HG03432 (cell line): ENCODE measurements at regions not wholly inside any gene's neighbourhood (a gene's known extent, or its start where the extent isn't known, plus 50 kb on each side); places are given as distances from the start of the nearest gene placed in this dataset.
"Not testable (repeated sequence)": the region's sequence is repeated elsewhere in the genome, so short reads cannot be mapped to it uniquely, and the experiment has no call there.

Experiments
- ATAC-seq: cut with Tn5 transposase; IDR thresholded peaks from one replicate; pipeline ENCODE4 v1.9.1; 2021; ENCODE audit warnings: mild to moderate bottlenecking, moderate library complexity; ENCODE audit not compliant: unreplicated experiment

DNA sequence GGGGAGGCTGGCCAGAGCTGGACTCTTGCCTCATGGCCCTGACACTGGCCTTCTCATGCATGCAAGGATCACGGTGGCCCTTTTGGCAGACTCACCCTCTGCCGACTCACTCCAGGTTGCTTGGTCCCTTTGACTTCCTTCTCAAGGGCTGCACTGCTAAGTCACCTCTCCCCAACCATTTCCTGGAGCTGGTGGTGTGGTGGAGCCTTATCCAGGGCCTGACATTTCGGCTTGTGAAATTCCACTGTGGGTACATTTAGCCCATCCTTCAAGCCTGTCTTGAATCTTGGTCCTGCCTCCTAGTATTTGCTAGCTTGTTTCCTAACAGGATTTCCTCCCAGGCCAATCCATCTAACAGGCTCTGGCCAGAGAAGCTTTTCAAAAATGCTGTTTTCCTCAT lies 52.6 kb upstream of the JUN start:
- ATAC-seq = no peak

DNA sequence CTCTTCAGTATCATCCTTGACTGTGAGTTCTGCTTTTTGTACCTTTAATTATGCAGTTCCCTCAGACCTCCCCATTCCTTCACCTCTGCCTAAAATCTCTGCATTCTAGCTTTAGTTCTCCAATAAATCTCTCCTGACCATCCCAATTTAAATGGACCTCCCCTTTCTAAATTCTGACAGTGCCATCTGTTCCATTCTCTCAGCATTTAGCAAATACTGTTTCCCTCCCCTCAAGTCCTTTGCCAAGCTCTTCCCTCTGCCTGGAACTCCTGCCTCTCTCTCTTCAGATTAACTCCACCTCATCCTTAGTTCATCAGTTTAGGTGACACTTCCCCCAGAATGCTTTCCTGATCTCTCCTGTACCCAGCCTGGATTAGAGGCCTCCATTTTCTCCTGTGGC lies 54.0 kb upstream of the JUN start:
- no peak for ATAC-seq

DNA sequence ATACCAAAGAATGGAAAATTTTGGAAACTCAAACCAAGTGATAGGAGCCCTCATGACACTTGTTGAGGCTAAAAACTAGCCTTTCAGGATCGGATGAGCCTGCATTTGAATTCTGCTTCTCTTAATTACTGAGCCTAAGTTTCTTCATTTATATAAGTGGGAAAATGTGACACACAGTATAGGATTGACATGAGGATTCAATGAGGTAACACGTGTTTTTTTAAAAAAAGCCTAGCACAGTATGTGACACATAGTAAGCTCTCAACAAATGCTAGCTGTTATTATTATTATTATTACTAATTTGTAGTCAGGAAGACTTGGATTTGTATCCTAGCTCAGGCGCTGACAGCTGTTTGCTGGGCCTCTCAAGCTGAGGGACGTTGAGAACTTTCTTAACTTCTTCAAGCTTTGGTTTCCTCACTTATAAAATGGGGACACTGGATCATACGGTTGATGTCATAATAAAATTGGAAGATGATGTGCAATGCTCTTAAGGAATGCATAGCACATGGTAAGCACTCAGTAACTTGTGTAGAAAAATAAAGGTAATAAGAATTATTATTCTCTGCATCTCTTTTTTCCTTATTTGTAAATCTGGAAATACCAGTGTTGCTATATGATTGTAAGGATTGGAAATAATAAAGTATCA lies 55.4 kb upstream of the JUN start:
- ATAC-seq = no peak

DNA sequence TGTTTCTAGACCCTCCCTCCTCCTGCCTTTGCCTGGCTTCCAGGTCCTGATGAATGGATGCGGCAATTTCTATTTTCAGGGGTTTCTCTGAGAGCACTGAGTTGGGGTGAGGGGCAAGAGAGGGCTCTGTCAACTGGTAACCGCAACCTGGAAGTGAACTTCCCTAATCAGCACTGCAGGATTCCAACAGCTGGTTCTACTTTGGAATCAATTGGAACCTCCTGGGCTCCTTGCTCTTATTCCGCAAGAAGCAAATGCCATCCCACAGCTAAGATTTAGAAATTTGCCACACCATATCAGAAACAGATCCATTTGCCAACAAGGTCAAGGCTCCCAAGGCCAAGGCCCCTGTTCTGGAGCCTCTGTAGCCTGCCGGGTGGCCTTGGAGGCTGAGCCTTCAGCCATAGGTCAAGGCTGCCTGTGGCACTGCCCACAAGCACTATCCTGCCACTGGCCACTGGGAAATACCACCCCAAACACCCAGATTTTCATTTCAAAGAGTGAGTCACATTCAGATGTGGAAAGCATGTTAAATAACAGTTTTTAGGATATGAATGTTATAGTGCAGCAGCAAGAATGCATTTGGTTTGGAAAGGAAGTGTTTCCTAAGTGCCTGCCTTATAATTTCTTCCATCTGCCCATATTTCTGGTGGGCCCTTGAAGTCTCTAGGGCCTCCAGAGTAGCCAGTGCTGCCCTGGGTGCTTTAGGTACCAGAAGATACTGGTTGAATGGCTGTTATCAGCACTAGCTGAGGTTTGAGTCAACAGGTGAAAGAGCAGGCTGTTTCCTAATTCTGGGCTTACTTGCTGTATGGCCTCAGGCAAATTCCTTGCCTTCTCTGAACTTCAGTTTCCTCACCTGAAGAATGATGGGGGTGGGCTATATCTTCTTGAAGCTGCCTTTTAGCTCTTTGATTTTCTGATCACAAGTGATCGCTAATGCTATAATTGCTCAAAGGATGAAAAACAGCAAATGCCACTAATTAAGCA lies 56.3 kb upstream of the JUN start:
- no peak for ATAC-seq

DNA sequence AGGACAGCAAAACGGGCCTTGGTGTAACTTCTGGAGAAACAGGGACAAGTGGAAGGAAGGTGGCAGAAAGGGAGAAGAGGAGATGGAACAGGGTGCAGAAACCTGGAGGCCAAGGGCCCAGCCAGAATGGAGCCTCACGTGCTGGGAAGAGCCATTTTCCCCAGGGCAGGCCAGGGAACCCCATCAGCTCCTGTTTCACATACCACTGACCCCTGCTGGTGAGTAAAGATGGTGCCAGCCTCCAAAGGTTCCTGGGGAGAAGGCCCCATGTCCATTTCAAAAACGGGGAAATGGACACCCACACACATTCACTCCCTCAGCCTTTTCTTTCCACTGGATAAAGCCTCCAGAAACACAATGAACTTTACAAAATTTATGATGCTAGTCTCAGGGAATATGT lies 57.6 kb upstream of the JUN start:
- no peak for ATAC-seq

DNA sequence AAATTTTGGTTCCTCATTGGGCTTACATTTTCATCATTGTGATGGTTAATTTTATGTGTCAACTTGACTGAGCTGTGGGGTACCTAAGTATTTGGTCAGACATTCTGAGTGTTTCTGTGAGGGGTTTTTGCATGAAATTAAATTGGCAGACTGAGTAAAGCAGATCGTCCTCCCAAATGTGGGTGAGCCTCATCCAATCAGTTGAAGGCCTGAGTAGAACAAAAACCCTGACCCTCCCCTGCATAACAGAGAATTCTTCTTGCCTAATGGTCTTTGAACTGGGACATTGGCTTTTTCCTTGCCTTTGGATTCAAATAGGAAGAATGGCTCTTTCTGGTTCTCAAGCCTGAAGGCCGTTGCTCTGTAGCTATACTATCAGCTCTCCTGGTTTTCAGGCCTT lies 59.1 kb upstream of the JUN start:
- no peak for ATAC-seq

DNA sequence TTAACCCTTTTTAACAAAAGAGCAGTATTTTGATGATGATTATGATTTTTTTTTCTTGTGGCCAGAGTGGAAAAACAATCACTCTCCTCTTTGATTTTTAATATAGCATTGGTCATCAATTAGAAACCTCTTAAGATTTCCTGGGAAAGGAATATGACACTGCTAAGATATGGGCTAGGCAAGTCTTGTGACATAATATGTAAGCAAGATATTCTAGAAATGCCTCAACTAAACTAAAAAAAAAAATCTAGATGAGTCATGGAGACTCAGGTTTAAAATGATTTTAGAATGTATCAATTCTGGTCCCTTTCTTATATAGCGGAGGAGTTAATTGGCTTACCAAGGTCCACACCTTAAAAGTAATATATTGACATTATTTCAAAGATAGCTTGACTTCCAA lies 60.3 kb upstream of the JUN start:
- no peak for ATAC-seq

DNA sequence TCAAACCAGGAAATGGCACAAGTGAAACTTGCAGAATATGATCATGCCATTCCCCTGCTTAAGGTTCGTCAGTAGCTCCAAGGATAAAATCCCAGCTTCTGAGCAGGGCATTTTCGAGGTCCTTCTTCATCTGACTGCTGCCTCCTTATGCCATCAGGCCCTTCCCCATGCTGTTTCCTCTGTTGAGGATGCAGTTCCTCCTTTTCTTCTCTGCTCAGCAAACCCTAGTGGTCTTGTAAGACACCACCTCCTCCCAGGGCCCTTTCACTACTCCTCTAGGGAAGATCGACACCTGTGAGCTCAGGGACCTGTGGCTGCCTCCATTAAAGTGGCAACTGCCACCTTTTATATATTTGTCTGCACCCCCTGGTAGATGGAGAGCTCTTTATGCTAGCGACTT lies 62.1 kb upstream of the JUN start:
- ATAC-seq = no peak

DNA sequence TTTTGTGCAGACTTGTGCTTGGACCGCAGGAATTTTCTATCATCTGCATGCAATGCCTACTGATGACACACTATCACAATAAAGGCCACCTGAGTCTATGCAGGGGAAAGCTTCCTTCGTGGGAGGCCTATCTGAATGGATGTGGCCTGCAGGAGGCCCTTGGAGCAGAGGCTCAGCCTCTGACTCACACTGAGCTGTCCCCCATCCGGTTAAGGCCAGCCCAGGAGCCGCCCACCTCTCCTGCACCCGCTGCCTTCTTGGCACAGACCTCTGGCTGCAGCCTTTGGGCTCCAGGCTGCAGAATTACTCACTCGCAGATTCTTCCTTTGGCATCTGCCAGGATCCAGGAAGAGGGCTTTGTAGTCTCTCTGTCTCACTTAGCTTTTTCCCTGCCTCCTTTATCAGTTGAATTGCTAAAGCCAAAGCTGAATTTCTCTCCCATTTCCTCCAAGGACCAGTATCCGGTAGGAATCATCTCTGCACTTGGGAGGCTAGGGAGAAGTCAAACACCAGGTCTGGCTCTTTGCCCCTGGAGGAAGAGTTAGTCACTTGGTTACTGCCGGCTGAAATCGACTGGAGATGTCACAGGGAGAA lies 65.1 kb upstream of the JUN start:
- ATAC-seq = no peak

DNA sequence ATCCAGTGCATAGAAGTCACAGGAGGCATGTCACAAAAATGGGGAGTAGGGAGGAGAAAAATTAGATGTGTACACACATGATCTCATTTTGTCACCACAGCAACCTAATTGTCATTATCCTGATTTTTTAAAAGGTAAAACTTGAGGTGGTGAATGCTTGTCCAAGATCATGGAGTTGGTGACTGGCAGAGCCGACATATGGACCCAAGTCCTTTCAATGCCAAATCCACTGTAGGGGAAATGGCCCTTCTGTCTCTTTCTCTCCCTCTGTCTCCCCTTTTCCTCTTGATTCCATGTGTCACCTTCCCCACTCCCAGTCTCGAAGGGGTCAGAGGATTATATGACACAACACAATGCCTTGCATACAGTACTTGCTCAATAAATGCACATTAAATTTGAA lies 65.7 kb upstream of the JUN start:
- no peak for ATAC-seq

DNA sequence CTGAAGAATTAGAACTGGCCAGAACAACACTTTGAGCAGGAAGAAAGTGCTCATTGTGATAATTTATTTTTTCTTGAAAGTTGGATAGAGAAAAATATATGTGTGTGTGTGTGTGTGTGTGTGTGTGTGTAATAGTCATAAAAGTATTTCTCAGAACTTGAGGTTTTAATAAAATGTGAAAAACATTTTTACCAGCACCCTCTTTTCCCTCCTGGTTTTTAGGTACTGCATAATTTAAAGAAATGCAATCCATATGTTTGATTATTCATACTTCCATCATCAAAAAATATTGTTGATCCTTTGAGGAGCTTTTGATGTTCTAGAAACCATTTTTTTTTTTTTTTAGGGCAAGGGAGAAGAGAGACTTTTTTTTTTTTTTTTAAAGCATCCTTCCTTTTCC lies 66.8 kb upstream of the JUN start:
- no peak for ATAC-seq

DNA sequence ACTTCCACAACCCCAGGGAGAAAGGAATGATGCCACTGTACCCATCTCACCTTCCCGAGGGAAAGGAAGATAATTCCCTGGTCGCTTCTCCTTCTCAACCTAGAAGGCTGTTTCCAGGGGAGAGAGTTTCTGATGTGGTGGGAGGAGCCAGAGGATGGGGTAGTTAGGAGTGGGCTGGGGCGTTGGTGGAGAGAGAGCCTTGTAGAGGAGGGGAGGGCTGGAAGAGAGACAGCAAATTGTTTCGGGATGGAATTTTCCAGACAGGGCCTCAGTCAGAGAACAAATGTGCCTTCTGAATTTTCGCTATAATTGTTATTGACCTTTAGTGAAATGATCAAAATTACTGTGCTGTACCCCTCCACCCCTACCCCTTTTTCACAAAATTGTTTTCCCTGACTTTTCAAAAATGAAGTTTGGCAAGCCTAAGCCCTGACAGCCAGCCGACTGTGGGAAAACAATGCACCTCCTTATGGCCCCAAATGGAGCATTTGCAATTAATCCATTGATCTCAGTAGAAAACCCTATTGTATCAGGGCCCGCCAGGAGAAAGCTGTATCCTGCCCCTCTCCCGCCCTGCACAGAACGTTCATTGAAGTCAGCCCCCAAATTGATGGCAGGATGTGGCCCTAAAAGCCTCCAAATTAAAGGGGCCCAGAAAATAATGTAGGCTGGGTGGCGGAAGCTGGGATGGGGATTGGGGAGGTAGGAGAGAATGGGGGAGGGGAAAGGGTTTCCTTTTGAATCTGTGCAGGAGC lies 69.1 kb upstream of the JUN start:
- ATAC-seq = no peak

DNA sequence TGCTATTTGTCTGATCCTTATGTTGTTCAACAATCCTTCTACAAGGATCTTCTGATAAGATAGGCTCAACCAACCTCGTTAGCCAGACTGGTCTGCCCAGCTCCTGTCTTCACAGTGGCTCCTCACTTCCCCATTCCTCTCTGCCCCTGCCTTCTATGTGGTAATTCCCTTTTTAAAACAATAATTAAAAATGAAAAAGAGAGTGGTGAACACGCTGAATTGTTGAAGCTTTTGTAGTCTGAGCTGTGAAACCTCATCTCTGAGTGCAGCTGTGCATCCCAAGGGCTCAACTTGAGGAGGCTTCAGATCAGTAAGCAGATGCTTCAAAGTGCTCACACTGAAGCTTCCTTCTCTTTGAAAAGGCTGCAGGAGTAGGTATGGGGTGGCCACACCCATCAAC lies 70.7 kb upstream of the JUN start:
- peak; percentile 24 for ATAC-seq

DNA sequence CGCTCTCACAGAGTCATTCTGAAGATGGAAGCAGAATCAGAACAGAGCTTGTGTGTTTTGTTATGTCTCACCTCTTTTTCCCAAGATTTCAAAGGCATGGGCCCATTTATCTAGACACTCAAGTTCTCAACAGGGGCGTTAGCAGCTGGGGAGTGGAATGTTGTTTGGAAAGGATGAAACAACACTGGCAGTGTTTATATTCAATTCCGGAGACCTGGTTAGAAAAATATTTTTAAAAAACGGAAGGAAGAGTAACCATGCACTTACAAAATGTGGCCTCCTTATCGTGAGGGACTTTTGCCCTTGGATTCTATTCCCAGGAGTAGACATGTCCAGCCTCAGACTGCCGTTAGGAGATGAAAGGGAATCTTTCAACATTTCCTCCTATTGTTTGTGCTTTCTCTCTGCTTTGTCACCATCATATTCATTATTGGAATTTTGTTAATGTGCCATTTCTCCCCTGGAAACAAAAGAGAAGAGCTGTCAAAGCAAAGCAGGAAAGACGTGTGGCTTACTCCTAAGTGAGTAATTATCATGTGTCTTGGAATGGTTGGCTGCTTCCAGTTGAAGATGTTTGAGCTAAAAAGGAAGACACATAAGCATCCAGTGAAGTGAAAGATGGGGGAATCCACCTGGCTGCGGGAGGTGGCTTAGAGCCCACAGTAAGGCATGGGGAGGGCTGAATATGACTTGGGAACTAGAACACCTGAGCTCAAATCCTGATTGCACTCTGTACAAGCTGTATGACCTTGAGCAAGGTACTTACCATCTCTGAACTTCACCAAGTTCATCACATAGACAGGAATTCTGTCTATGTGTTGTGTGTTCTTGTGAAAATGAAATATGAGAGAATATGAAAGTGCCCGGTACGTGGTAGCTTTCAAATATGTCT lies 71.7 kb upstream of the JUN start:
- no peak for ATAC-seq

DNA sequence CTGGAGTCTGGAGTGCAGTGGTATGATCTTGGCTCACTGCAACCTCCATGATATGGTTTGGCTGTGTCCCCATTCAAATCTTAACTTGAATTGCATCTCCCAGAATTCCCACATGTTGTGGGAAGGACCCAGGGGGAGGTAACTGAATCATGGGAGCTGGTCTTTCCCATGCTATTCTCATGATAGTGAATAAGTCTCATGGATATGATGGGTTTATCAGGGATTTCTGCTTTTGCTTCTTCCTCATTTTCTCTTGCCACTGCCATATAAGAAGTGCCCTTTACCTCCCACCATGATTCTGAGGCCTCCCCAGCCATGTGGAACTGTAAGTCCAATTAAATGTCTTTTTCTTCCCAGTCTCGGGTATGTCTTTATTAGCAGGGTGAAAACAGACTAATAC lies 72.4 kb upstream of the JUN start:
- not testable (repeated sequence) for ATAC-seq

DNA sequence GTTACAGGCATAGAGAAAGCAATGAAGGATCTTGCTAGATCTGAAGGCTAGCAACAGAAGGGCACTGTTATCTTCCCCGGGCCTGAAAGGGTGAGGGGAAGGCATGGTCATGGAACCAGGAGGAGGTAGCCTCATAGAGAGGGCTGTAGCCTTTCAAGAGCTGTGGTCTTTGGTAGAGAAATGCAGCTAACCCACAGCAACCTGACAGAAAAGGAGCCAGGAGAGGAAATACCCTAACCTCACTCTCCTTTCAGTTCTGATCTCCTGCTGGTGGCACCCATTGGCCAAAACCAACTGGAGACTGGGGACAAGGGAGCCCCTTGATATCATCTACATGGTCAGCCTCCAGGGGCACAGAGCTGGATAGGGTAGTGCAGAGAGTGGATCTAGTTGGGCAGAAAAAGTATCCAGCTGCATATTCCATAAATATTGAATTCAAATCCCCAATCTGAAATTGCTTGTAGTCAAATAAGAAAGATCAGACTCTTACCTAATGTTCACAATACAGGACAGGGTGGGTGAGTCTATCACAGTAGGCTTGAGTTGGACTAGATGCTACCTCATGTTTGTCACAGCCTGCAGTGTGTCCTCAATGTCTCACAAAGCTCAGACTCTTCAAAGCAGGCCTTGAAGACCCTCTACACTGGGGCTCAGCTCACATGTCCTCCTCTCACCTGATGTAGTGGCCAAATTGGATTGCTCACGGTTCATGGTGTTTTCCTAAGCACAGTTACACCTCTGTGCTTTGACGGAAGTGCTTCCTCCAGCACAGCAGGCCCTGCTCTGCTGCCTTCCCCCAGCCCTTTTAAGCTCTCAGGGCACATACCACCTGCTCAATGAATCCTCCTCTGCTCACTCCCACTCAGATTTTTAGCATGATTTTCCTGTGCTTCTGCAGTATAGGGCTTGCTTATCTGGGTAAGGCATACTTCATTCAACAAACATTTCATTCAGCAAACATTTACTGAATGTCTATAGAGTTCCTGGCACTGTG lies 74.1 kb upstream of the JUN start:
- peak; percentile 89 for ATAC-seq

DNA sequence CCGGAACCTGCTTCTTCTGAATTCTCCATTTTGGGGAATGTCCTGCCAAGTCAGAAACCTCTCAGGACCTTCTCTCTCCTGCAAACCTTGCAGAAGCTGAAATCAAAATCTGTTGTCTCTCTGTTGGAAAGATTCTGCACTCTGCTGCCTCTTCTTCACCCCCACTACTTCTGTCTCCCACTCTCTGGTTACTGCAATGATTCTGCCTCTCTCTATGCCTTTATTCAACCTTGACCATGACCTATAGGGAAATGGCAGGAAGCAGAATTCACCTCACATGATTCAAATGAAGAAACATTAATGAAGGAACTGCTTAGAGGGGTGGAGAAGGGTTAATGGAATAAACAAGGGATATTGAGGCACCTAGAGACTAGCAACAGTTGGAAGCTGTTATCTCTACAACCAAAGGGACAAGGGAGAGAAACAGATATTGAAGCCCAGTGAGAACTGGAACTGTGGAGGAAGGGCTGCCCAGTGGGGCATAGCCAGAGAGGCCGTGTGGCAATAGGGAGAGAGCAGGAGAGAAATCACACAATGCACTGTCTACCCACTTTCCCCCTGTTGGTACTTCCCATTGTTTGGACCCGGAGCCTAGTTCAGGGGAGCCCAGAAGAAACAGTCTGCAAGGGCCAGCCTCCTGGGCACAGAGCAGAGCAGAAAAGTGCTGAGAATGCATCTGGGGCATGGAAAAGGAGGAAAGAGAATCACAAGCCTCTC lies 76.1 kb upstream of the JUN start:
- ATAC-seq = no peak

DNA sequence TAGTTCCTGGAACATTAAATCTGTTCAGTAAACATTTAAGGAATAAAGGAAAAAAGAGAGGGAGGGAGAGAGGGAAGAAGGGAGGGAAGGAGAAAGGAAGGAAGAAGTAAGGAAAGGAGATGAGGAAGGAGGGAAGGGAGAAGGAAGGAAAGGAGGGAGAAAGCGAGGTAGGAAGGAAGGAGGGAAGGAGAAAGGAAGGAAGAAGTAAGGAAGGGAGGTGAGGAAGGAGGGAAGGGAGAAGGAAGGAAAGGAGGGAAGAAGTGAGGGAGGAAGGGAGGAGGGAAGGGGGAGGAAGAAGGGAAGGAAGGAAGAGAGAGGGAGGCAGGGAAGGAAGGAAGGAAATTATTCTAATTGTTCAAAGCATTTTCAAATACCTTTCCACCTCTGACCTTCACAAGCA lies 77.2 kb upstream of the JUN start:
- no peak for ATAC-seq
